ENCODE measurements at regions not wholly inside any gene's neighbourhood (a gene's known extent, or its start where the extent isn't known, plus 50 kb on each side); places are given as distances from the start of the nearest gene placed in this dataset.
"Not testable (repeated sequence)": the region's sequence is repeated elsewhere in the genome, so short reads cannot be mapped to it uniquely, and the experiment has no call there.

GRCh38 chr11:97982512-97982911 is 1038.2 kb upstream of the CNTN5 start:
- DNase-seq: no peak

- DNase-seq: no peak
Measured at GRCh38 chr11:97989121-97989520, 1031.6 kb upstream of the CNTN5 start.

DNA sequence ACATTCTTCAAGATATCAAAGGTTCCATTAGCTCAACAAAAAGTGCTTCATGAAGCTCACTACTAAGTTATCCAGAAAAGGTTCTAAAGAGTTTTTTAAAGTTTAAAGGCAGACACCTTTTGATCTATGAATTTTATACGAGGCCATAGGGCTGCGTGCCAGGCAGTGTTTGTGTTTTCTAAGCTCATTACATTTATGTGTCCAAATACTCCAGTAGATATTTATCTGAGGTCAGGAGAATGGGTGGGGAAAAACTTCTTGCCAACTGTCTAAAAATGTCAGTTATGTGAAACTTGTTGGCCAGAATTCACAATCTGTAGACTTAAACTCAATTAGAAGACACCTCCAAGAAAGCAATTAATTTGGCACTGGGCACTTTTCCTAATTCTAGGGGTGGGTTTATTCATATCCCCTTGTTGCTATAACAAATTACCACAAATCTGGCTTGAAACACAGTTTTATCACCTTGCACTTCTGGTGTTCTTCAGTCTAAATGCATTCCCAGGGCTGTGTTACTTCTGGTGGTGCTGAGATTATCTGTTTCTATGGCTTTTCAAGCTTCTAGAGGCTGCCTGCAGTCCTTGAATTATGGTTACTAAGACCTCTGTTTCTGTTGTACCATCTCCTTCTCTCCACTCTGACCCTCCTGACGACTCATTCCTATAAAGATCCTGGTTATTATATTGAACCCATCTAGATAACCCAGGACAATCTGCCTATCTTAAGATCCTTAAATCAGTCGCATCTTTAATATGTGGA is 1030.4 kb upstream of the CNTN5 start:
- DNase-seq: no peak

DNA sequence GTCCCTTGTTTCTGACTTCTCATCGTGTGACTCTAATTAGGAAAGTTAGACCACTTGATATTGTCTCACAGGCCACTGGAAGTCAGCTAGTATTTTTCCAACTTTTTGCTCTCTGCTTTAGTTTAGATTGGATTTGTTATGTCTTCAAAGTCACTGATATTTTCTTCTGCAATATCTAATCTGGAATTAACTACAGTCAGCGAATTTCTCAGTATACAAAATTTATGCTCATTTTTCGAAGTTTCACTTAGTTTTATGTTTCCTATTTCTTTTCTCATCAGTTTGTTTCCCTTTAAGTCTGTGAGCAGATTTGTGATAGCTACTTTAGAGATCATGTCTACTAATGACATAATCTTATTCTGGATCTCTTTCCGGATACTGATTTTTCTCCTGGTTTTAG is 1027.2 kb upstream of the CNTN5 start:
- DNase-seq: no peak

DNA sequence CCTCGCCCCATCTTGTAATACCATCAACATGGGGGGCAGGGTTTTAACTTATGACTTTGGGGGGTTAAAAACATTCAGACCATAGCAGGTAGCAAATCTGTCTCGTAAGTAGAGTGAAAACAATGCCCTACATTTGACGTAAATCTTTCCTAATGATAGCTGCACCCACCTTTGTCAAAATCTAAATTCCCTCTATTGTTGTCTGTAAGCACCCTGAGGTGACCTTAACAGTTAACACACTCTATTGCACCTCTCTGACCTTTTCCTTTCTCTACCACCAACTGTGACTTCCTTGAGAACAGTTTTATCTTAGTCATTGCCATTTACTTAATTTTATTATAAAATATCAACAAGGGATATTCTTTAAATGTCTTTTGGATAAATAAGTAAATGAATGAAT is 1024.9 kb upstream of the CNTN5 start:
- DNase-seq: no peak

DNA sequence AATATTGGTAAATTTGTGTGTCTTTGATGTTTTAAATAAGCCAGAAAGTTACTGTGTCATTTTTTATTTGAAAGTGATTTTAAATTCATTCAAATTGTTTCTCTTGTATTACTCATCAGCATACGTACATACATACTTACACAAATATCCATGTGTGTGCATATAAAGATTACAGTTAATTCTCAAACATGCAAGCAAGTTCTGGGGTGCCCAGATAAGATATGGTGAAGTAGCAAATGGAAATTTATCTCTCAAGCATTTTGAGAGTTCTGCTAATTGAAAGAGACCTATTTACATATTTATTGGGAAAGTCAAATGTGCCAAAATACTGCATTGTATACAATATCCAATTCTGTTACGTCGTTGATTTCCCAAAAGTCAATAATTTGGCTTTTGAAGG is 1024.0 kb upstream of the CNTN5 start:
- DNase-seq: no peak

DNA sequence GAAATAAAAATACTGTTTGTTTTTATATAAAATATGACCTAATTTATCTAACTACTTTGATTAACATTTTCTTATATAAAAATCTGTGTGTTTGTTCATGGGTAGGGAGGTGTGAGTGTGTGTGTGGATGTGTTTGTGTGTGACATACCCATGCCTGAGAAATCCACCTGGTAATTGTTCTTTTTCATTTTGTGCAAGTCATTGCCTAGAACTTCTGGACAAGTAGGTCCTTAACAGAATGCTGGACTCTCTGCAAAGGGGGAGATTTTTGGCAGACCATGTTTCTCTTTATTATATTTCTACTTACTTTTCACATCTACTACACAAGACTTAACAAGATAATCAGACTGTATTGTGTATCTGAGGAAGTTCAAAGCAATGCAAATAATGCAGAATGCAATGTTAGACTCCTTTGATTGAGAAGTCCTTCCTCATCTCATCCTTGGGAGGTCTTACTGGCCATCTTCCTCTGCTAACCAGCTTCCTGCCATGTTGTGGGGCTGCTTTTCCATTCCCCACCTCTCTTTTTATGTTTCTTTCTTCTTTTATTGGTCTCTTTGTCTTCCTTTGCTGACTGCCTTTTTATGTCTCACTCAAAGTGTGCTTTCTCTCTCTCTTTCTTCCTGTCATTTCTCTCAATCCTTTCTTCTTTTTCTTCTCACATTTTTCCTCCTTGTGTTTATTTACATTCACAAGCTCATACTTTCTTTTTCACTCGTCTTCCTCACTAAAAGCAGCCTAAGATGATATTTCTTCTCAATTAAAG is 1017.0 kb upstream of the CNTN5 start:
- no peak for DNase-seq

GRCh38 chr11:98007072-98007471 is 1013.7 kb upstream of the CNTN5 start:
- no peak for DNase-seq

DNA sequence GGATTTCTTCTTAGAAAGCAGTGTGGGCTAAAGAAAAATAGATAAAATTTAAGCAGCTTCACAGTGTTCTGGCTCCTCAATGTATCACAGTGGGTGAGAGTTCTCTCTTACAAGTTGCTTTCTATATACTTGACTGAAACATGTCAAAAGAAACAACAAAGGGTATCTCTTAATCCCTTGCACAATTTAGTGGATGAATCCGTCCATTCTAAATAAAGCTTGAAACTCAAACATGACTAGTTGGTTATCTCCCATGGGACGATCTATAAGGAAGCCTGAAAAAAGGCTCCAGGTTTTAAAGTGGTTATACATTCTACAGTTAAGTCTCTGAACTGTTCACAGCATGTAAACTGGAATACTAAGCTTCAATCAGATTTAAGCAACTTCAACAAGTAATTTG is 993.1 kb upstream of the CNTN5 start:
- DNase-seq: no peak

- DNase-seq: no peak
Measured at GRCh38 chr11:98029832-98030231, 990.9 kb upstream of the CNTN5 start.

DNA sequence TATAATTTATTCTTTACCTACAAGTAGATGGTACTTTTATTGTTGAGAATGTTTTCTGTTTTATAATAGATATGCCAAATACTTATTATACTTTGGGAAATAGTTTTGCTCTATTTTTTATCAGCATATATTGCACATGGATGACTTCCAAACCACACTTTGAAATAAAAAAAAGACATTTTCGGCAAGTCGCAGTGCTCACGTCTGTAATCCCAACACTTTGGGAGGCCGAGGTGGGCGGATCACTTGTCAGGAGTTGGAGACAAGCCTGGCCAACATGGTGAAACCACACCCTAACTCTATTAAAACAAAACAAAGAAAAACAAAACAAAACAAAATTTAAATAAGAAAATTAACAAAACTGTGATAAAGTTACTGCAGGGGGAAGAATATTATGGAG is 983.9 kb upstream of the CNTN5 start:
- no peak for DNase-seq

DNA sequence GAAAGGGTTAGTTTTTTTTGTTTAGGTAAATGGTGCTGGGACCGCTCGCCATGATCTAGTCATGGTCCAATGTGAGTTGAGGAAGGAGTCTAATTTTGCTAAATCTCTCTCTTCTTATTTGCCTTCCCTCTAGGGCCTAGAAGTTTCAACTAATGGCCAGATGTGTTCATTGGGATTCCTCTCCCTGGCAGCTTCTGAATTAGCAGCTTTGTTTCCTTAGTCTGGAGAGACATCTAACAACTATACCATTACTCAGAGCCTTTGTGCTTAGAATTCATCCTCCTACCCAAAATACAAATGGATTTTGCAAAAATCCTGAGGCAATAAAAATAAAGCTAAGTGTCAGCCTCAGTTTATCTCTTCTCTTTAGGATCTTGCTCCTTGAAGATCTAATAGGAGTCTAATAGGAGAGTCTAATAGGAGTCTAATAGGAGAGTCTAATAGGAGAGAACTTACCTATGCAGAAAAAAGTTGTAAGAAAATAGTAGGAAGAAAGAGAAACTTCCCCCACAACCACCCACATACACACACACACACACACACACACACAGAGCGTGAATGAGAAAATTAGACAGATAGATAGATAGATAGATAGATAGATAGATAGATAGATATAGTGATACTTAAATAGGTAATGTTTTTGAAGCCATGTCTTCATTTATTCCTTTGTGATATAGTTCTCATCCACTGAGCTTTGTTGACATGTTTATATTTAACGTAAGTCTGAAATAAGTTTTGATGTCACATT is 980.5 kb upstream of the CNTN5 start:
- no peak for DNase-seq

- DNase-seq: no peak
Measured at GRCh38 chr11:98047647-98048046, 973.1 kb upstream of the CNTN5 start.

DNA sequence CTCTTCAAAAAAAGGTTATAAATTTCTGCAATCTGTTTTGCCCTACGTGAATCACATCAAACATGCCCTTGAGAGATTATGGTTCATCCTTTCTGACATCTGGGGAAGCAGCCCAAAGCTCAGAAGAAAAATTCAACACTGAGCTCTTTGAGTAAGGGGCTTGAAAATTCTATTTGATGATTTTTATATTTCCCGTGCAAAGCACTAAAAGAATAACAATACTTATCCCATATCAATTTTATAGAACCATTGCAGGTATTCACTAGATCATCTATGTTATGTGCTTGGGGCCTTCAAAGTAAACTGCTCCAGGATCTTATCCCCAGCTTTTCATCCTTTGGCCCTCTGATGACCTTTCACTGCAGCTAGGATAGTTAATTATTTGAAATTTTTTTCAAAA is 966.9 kb upstream of the CNTN5 start:
- no peak for DNase-seq

GRCh38 chr11:98056945-98057344 is 963.8 kb upstream of the CNTN5 start:
- no peak for DNase-seq

GRCh38 chr11:98059488-98059887 is 961.3 kb upstream of the CNTN5 start:
- DNase-seq: no peak

DNA sequence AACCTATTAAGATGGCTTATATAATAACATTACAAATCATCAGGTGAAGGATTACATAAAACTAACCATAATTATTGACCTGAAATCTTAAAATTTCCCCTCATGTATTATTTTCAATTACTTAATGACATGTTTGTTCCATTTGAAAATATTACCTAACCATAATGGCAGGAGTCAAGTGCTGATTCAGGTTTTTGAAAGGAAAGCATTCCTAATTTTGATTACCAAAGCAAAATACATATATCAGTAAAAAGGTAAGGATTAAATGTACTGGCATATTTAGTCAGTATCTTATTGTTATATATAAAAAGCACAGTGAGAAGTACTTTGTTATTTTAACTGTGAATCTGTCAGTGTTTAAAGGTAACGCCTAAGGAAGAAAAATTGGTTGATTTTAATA is 960.0 kb upstream of the CNTN5 start:
- no peak for DNase-seq

- DNase-seq: no peak
Measured at GRCh38 chr11:98061858-98062257, 958.9 kb upstream of the CNTN5 start.

DNA sequence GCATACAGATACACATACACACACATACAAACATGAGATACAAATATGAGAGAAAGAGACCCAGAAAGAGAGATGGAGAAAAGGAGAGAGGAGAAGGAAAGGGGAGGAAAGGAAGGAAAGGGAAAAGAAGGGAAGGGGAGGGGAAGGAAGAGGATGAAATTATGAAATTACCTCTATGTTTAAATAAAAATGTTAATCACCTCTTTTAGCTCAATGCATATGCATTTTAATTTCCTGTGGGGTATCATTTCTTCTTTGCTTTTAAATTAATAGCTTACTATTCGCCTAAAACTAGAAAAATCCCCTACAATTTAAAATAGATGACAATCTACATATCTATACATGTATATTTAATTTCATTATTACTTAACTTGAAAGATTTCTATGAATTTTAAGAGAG is 958.0 kb upstream of the CNTN5 start:
- no peak for DNase-seq

DNA sequence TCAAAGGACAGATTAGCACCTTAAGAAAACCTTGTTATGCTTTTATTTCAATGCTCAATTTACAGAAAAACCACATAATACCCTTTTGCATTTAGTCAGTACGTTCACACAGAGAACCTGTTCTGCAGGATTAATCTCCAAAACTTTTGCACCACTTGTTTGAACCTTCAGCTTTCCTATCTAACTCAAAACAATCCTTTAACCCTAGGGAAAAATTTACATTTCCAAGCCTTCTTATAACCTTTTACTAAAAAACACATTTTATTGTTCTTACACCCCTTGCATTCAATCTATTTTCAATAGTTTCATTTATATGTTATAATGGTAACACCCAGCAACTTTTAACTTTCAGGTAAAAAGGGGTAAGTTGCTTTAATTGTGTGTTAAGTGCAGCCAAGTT is 952.5 kb upstream of the CNTN5 start:
- no peak for DNase-seq

- not testable (repeated sequence) for DNase-seq
Measured at GRCh38 chr11:98069147-98069546, 951.6 kb upstream of the CNTN5 start.

DNA sequence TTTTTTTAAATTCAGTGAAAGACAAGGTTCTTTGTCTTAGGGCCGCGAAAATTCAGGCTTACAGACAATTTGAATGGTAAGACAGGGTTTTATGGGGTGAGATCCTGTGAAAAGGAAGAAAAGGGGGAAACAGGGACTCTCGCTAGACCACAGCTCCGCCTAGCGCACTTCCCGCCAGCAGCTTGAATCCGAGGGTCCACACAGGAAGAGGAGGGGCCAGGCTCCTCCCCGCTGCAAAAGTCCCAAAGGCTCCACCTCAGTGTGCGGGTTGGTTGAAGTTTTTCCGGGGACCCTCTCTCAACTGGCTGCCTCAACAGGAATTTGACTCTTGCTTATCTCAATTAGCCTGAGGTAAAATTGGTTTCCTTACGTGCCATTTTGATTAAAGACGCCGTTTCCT is 950.9 kb upstream of the CNTN5 start:
- no peak for DNase-seq

- DNase-seq: no peak
Measured at GRCh38 chr11:98090861-98091505, 929.8 kb upstream of the CNTN5 start.
